Cardiac muscle cell (in vitro differentiated cells and primary cell): ENCODE measurements at regions not wholly inside any gene's neighbourhood (a gene's known extent, or its start where the extent isn't known, plus 50 kb on each side); places are given as distances from the start of the nearest gene placed in this dataset.

Source experiments
- DNase-seq, 2 donors: peaks; one replicate each; pipeline versions ENCODE4 v3.0.0 to v3.0.0-alpha.2; 2010 to 2017; ENCODE audit warnings: low read depth in 1 of 2, low spot score in 1 of 2
- H3K27ac ChIP-seq: fragments of 200-600 bp; sonication (generic); 2 replicates; pipeline ENCODE4 v1.5.1; 2016
- H3K27me3 ChIP-seq: fragments of 200-600 bp; sonication (generic); 2 replicates; pipeline ENCODE4 v1.6.0; 2016; ENCODE audit warnings: control low read depth
- H3K36me3 ChIP-seq: fragments of 200-600 bp; sonication (generic); 2 replicates; pipeline ENCODE4 v1.5.1; 2016; ENCODE audit warnings: control low read depth
- H3K4me1 ChIP-seq: fragments of 200-600 bp; sonication (generic); 2 replicates; pipeline ENCODE4 v1.8.1; 2017; ENCODE audit warnings: low read depth, mild to moderate bottlenecking, mixed run types
- H3K4me3 ChIP-seq: fragments of 200-600 bp; sonication (generic); 2 replicates; pipeline ENCODE4 v1.5.1; 2016; ENCODE audit warnings: mild to moderate bottlenecking
- H3K9me3 ChIP-seq: fragments of 200-600 bp; sonication (generic); 2 replicates; pipeline ENCODE4 v1.5.1; 2017; ENCODE audit warnings: low read depth, mild to moderate bottlenecking, control low read depth
- CTCF ChIP-seq: IDR thresholded peaks from 2 replicates; pipeline ENCODE4 v1.5.1; 2012; ENCODE audit warnings: low read depth, mild to moderate bottlenecking, low read length

- H3K27ac ChIP-seq: no peak overlapping the region
- no peaks in the 10 kb centered on the region for H3K36me3 ChIP-seq
- H3K4me1 ChIP-seq: peaks cover 8% of the 10 kb centered on the region
- no peaks in the 10 kb centered on the region for H3K27me3 ChIP-seq
- H3K4me3 ChIP-seq: no peak overlapping the region
- DNase-seq: no peak
- no peak for TF ChIP-seq CTCF
- H3K9me3 ChIP-seq: no peaks in the 10 kb centered on the region
These were observed 164.9 kb upstream of the PKN2 start for GRCh38 chr1:88519156-88519555.

GRCh38 chr1:88523854-88524528, 160.1 kb upstream of the PKN2 start:
- no peak overlapping the region for H3K4me3 ChIP-seq
- no peaks in the 10 kb centered on the region for H3K27me3 ChIP-seq
- no peak overlapping the region for H3K27ac ChIP-seq
- no peaks in the 10 kb centered on the region for H3K4me1 ChIP-seq
- TF ChIP-seq CTCF: no peak
- H3K9me3 ChIP-seq: no peaks in the 10 kb centered on the region
- no peak for DNase-seq
- H3K36me3 ChIP-seq: no peaks in the 10 kb centered on the region

GRCh38 chr1:88526456-88526855, 157.6 kb upstream of the PKN2 start:
- no peaks in the 10 kb centered on the region for H3K9me3 ChIP-seq
- H3K36me3 ChIP-seq: no peaks in the 10 kb centered on the region
- no peaks in the 10 kb centered on the region for H3K4me1 ChIP-seq
- H3K27ac ChIP-seq: no peak overlapping the region
- TF ChIP-seq CTCF: no peak
- no peak for DNase-seq
- H3K4me3 ChIP-seq: no peak overlapping the region
- H3K27me3 ChIP-seq: no peaks in the 10 kb centered on the region

- TF ChIP-seq CTCF: no peak
These were observed 155.3 kb upstream of the PKN2 start for GRCh38 chr1:88528792-88529191.

GRCh38 chr1:88529581-88529980, 154.5 kb upstream of the PKN2 start:
- no peaks in the 10 kb centered on the region for H3K36me3 ChIP-seq
- H3K27me3 ChIP-seq: no peaks in the 10 kb centered on the region
- no peaks in the 10 kb centered on the region for H3K4me1 ChIP-seq
- DNase-seq: no peak
- no peaks in the 10 kb centered on the region for H3K9me3 ChIP-seq
- no peak overlapping the region for H3K4me3 ChIP-seq
- no peak for TF ChIP-seq CTCF
- no peak overlapping the region for H3K27ac ChIP-seq

More at GRCh38 chr1:88528792-88529191, 155.3 kb upstream of the PKN2 start:
- no peak overlapping the region for H3K27ac ChIP-seq
- no peaks in the 10 kb centered on the region for H3K36me3 ChIP-seq
- no peak overlapping the region for H3K4me3 ChIP-seq
- H3K4me1 ChIP-seq: no peaks in the 10 kb centered on the region
- DNase-seq: no peak
- no peaks in the 10 kb centered on the region for H3K9me3 ChIP-seq
- H3K27me3 ChIP-seq: no peaks in the 10 kb centered on the region
